ENCODE measurements at regions not wholly inside any gene's neighbourhood (a gene's known extent, or its start where the extent isn't known, plus 50 kb on each side); places are given as distances from the start of the nearest gene placed in this dataset.

- RAD21 ChIA-PET (ENCODE audit: low non-redundant PET in 1 of 2, low total read pairs in 2 of 2, uncharacterized antibody in 2 of 2, unreplicated experiment in 2 of 2): no interaction called here
- POLR2A ChIA-PET: no interaction called here
- Histone ChIP-seq H3K9me2 (ENCODE audit: insufficient read depth) (no peaks in the 10 kb centered on the region), H3K4me3 (replicated peaks in 1 of 2; ENCODE audit: low read depth in 1 of 2, low read length in 2 of 2) (no peak overlapping the region), H3K79me2 (ENCODE audit: insufficient read depth, low read length) (no peaks in the 10 kb centered on the region), H3K27me3 (ENCODE audit: insufficient read depth, low read length) (no peaks in the 10 kb centered on the region), H3K4me2 (ENCODE audit: low read length) (no peak overlapping the region), H3K27ac (ENCODE audit: low read depth, low read length) (no peak overlapping the region), H2AFZ (ENCODE audit: low read depth, low read length, poor library complexity, severe bottlenecking) (no peak overlapping the region), H3K36me3 (ENCODE audit: control insufficient read depth in 1 of 2, insufficient read depth in 2 of 2, low read length in 2 of 2) (no peaks in the 10 kb centered on the region), H3K9ac (ENCODE audit: low read length) (no peak overlapping the region), H3K9me3 (ENCODE audit: control insufficient read depth in 1 of 2, insufficient read depth in 1 of 2, low read depth in 1 of 2, low read length in 2 of 2) (no peaks in the 10 kb centered on the region), H4K20me1 (ENCODE audit: insufficient read depth) (no peaks in the 10 kb centered on the region), H3K4me1 (ENCODE audit: control insufficient read depth in 1 of 2, insufficient read depth in 2 of 2, low read length in 2 of 2) (no peaks in the 10 kb centered on the region)
- no peak for ATAC-seq
- no TSS peak for BruUV-seq (replicated peaks)
- CTCF ChIA-PET: no interaction called here
- no peak for DNase-seq (ENCODE audit: low read depth, low spot score)
- intact Hi-C loops (cut with micrococcal nuclease): no loop called here
- TF ChIP-seq CEBPB (IDR thresholded peaks at IDR 0.05; ENCODE audit: low read depth) (peak; percentile 50; the same call in 1 of the 2 replicates), EGR1 (IDR thresholded peaks at IDR 0.05; ENCODE audit: low read depth) (no peak), CBX3 (IDR thresholded peaks at IDR 0.05; ENCODE audit: low read depth) (no peak)
Observed at GRCh38 chr9:108278341-108278740, 577.4 kb downstream of the ACTL7B start.

GRCh38 chr9:108277216-108277615 is 578.6 kb downstream of the ACTL7B start:
- no peak overlapping the region for H3K4me2 ChIP-seq (ENCODE audit: low read length)
- ATAC-seq (no peak), DNase-seq (ENCODE audit: low read depth, low spot score) (no peak)
- H3K27me3 ChIP-seq (ENCODE audit: insufficient read depth, low read length): no peaks in the 10 kb centered on the region
- H3K36me3 ChIP-seq (ENCODE audit: control insufficient read depth in 1 of 2, insufficient read depth in 2 of 2, low read length in 2 of 2): no peaks in the 10 kb centered on the region
- no peaks in the 10 kb centered on the region for H3K9me3 ChIP-seq (ENCODE audit: control insufficient read depth in 1 of 2, insufficient read depth in 1 of 2, low read depth in 1 of 2, low read length in 2 of 2)
- CTCF ChIA-PET: no interaction called here
- peaks cover 3 to 9% of the 10 kb centered on the region in 2 experiments; a peak in 3 of 4 replicates for H3K4me1 ChIP-seq (ENCODE audit: control insufficient read depth in 1 of 2, insufficient read depth in 2 of 2, low read length in 2 of 2)
- POLR2A ChIA-PET: no interaction called here
- H2AFZ ChIP-seq (ENCODE audit: low read depth, low read length, poor library complexity, severe bottlenecking): no peak overlapping the region
- H4K20me1 ChIP-seq (ENCODE audit: insufficient read depth): no peaks in the 10 kb centered on the region
- TF ChIP-seq SRF (IDR thresholded peaks at IDR 0.05; ENCODE audit: low read depth) (no peak), CBX3 (IDR thresholded peaks at IDR 0.05; ENCODE audit: low read depth) (no peak), YY1 (IDR thresholded peaks at IDR 0.05; ENCODE audit: extremely low read depth, insufficient replicate concordance, low read depth, low read length) (no peak), CTCF (IDR thresholded peaks at IDR 0.05 in 2 of 3, conservative IDR thresholded peaks at IDR 0.05 in 1 of 3; ENCODE audit: borderline replicate concordance in 1 of 3, insufficient read depth in 1 of 3, low read depth in 2 of 3, low read length in 2 of 3) (no peak), TCF7L2 (IDR thresholded peaks at IDR 0.05; ENCODE audit: borderline replicate concordance, extremely low read depth, insufficient read depth, insufficient read length) (no peak), EGR1 (IDR thresholded peaks at IDR 0.05; ENCODE audit: low read depth) (no peak), POLR2AphosphoS5 (IDR thresholded peaks at IDR 0.05; ENCODE audit: low read depth, low read length) (no peak), POLR2A (IDR thresholded peaks at IDR 0.05; ENCODE audit: borderline replicate concordance, extremely low read depth, insufficient read depth, insufficient read length) (no peak)
- H3K27ac ChIP-seq (ENCODE audit: low read depth, low read length): no peak overlapping the region
- H3K79me2 ChIP-seq (ENCODE audit: insufficient read depth, low read length): no peaks in the 10 kb centered on the region
- intact Hi-C loops (cut with micrococcal nuclease): no loop called here
- H3K9me2 ChIP-seq (ENCODE audit: insufficient read depth): no peaks in the 10 kb centered on the region
- RAD21 ChIA-PET (ENCODE audit: low non-redundant PET in 1 of 2, low total read pairs in 2 of 2, uncharacterized antibody in 2 of 2, unreplicated experiment in 2 of 2): no interaction called here
- BruUV-seq (replicated peaks): no TSS peak
- H3K4me3 ChIP-seq (replicated peaks in 1 of 2; ENCODE audit: low read depth in 1 of 2, low read length in 2 of 2): no peak overlapping the region
- no peak overlapping the region for H3K9ac ChIP-seq (ENCODE audit: low read length)

Measured in HCT116 (cell line).